ENCODE measurements at regions not wholly inside any gene's neighbourhood (a gene's known extent, or its start where the extent isn't known, plus 50 kb on each side); places are given as distances from the start of the nearest gene placed in this dataset.

- H3K9me3 ChIP-seq (ENCODE audit: insufficient read depth, low read length) = no peaks in the 10 kb centered on the region
- H3K79me2 ChIP-seq (ENCODE audit: insufficient read depth, low read length) = no peaks in the 10 kb centered on the region
- no peak overlapping the region for H3K4me2 ChIP-seq (ENCODE audit: low read depth, low read length, poor library complexity, severe bottlenecking)
- TF ChIP-seq EZH2phosphoT487 (conservative IDR thresholded peaks at IDR 0.05; ENCODE audit: low read length) = no peak
- TF ChIP-seq CTCF (IDR thresholded peaks at IDR 0.05; ENCODE audit: insufficient read depth, low read length, poor library complexity, severe bottlenecking) = no peak
- H3K9ac ChIP-seq (ENCODE audit: low read length) = no peak overlapping the region
- no peak overlapping the region for H2AFZ ChIP-seq (ENCODE audit: low read depth, low read length, severe bottlenecking)
- no peak overlapping the region for H3K4me3 ChIP-seq (ENCODE audit: insufficient read depth, low read length, poor library complexity, severe bottlenecking)
- H3K27me3 ChIP-seq (ENCODE audit: low read length) = no peaks in the 10 kb centered on the region
- H3K27ac ChIP-seq (ENCODE audit: low read depth, low read length) = no peak overlapping the region
- H4K20me1 ChIP-seq (ENCODE audit: low read depth, low read length) = no peaks in the 10 kb centered on the region
- no peaks in the 10 kb centered on the region for H3K36me3 ChIP-seq (ENCODE audit: low read length)
- no peaks in the 10 kb centered on the region for H3F3A ChIP-seq (ENCODE audit: insufficient read depth)
- no peaks in the 10 kb centered on the region for H3K9me2 ChIP-seq (replicated peaks; ENCODE audit: insufficient read depth, low read length)
These were observed 657.2 kb downstream of the TLE1 start for GRCh38 chr9:81032030-81032572.

- Histone ChIP-seq H3K79me2 (ENCODE audit: insufficient read depth, low read length) (no peaks in the 10 kb centered on the region), H2AFZ (ENCODE audit: low read depth, low read length, severe bottlenecking) (no peak overlapping the region), H3K9me2 (replicated peaks; ENCODE audit: insufficient read depth, low read length) (no peaks in the 10 kb centered on the region), H3K9me3 (ENCODE audit: insufficient read depth, low read length) (no peaks in the 10 kb centered on the region), H4K20me1 (ENCODE audit: low read depth, low read length) (no peaks in the 10 kb centered on the region), H3K27ac (ENCODE audit: low read depth, low read length) (no peak overlapping the region), H3K9ac (ENCODE audit: low read length) (no peak overlapping the region), H3K27me3 (ENCODE audit: low read length) (no peaks in the 10 kb centered on the region), H3F3A (ENCODE audit: insufficient read depth) (no peaks in the 10 kb centered on the region), H3K36me3 (ENCODE audit: low read length) (no peaks in the 10 kb centered on the region), H3K4me2 (ENCODE audit: low read depth, low read length, poor library complexity, severe bottlenecking) (no peak overlapping the region), H3K4me3 (ENCODE audit: insufficient read depth, low read length, poor library complexity, severe bottlenecking) (no peak overlapping the region)
- TF ChIP-seq EZH2phosphoT487 (conservative IDR thresholded peaks at IDR 0.05; ENCODE audit: low read length) (no peak), CTCF (IDR thresholded peaks at IDR 0.05; ENCODE audit: insufficient read depth, low read length, poor library complexity, severe bottlenecking) (no peak)
These were observed 657.8 kb downstream of the TLE1 start for GRCh38 chr9:81031422-81032029.

- Histone ChIP-seq H3K4me3 (ENCODE audit: insufficient read depth, low read length, poor library complexity, severe bottlenecking) (no peak overlapping the region), H3K27me3 (ENCODE audit: low read length) (no peaks in the 10 kb centered on the region), H3K36me3 (ENCODE audit: low read length) (no peaks in the 10 kb centered on the region), H3F3A (ENCODE audit: insufficient read depth) (no peaks in the 10 kb centered on the region), H3K9me3 (ENCODE audit: insufficient read depth, low read length) (no peaks in the 10 kb centered on the region), H3K9me2 (replicated peaks; ENCODE audit: insufficient read depth, low read length) (no peaks in the 10 kb centered on the region), H3K79me2 (ENCODE audit: insufficient read depth, low read length) (no peaks in the 10 kb centered on the region), H3K9ac (ENCODE audit: low read length) (no peak overlapping the region), H4K20me1 (ENCODE audit: low read depth, low read length) (no peaks in the 10 kb centered on the region), H2AFZ (ENCODE audit: low read depth, low read length, severe bottlenecking) (no peak overlapping the region), H3K4me2 (ENCODE audit: low read depth, low read length, poor library complexity, severe bottlenecking) (no peak overlapping the region), H3K27ac (ENCODE audit: low read depth, low read length) (no peak overlapping the region)
- TF ChIP-seq EZH2phosphoT487 (conservative IDR thresholded peaks at IDR 0.05; ENCODE audit: low read length) = no peak
- TF ChIP-seq CTCF (IDR thresholded peaks at IDR 0.05; ENCODE audit: insufficient read depth, low read length, poor library complexity, severe bottlenecking) = no peak
These were observed 659.3 kb downstream of the TLE1 start for GRCh38 chr9:81030027-81030426.
